DOHH2 (cell line): ENCODE measurements at regions not wholly inside any gene's neighbourhood (a gene's known extent, or its start where the extent isn't known, plus 50 kb on each side); places are given as distances from the start of the nearest gene placed in this dataset.

ENCODE experiments used
- CTCF ChIP-seq: fragments of 200-600 bp; sonication (generic); IDR thresholded peaks from one replicate; pipeline ENCODE4 v1.5.1; 2014; ENCODE audit warnings: antibody characterized with exemption, mild to moderate bottlenecking, low read depth, low read length; ENCODE audit not compliant: poor library complexity, severe bottlenecking
- EZH2phosphoT487 ChIP-seq: fragments of 200-600 bp; sonication (generic); IDR thresholded peaks from 2 replicates; pipeline ENCODE4 v1.6.1; 2017; ENCODE audit warnings: borderline replicate concordance, mild to moderate bottlenecking, antibody characterized with exemption, low read length, moderate library complexity, mixed read lengths

GRCh38 chr12:118840878-118841277 lies 140.5 kb upstream of the SRRM4 start:
- TF ChIP-seq CTCF (no peak), EZH2phosphoT487 (no peak)
